A673 (cell line): ENCODE measurements at regions not wholly inside any gene's neighbourhood (a gene's known extent, or its start where the extent isn't known, plus 50 kb on each side); places are given as distances from the start of the nearest gene placed in this dataset.

Experiments
- CTCF ChIP-seq: fragments of 300-800, 200-600 bp; sonication (generic); conservative IDR thresholded peaks from 2 replicates; pipeline ENCODE4 v1.5.1; 2017; ENCODE audit warnings: low read depth, mild to moderate bottlenecking, antibody characterized with exemption, low read length, moderate library complexity, mixed read lengths
- EZH2 ChIP-seq: fragments of 200-600 bp; sonication (generic); IDR thresholded peaks from 2 replicates; pipeline ENCODE4 v1.6.1; 2017; ENCODE audit warnings: borderline replicate concordance, low read depth, mild to moderate bottlenecking, mixed read lengths, antibody characterized with exemption, low read length; ENCODE audit not compliant: poor library complexity, severe bottlenecking

- TF ChIP-seq CTCF (no peak), EZH2 (no peak)
Observed at GRCh38 chr20:39312676-39313075, 350.5 kb downstream of the DHX35 start.
